HepG2 (cell line): ENCODE measurements at regions not wholly inside any gene's neighbourhood (a gene's known extent, or its start where the extent isn't known, plus 50 kb on each side); places are given as distances from the start of the nearest gene placed in this dataset.

Experiments
- ATAC-seq: fragments of 200-7000 bp; cut with Tn5 transposase; 3 replicates; pipeline ENCODE4 v1.9.1; 2020; ENCODE audit warnings: mild to moderate bottlenecking, moderate library complexity
- BruUV-seq: library from RNA; stranded (reverse); fragments of 400-500 nt; replicated peaks from 2 replicates; lab custom pipeline; 2021; lab: Mats Ljungman, UMichigan
- CTCF ChIA-PET: fragments of 300-600 bp; formaldehyde crosslinking; extraction: SDS; loops from one replicate; lab custom pipeline; 2021; ENCODE audit warnings: low total read pairs, inconsistent platforms, low intra/inter-chr PET ratio; lab: Yijun Ruan, JAX
- POLR2A ChIA-PET: fragments of 350-600 bp; sonication (Branson Sonifier 250); formaldehyde crosslinking; loops from one replicate; lab custom pipeline; 2020; ENCODE audit warnings: antibody characterized with exemption, inconsistent platforms; lab: Yijun Ruan, JAX
- DNase-seq: peaks from one replicate; pipeline ENCODE4 v3.0.0-alpha.2; 2015; ENCODE audit warnings: low spot score
- FAIRE-seq: peaks from 3 replicates; lab custom pipeline; 2011; peaks lifted over from hg19 to GRCh38; lab: Jason Lieb, UNC
- H2AFZ ChIP-seq: one replicate; pipeline ENCODE4 v1.6.1; 2011; ENCODE audit warnings: low read length, inconsistent platforms
- H3K27ac ChIP-seq: fragments of 300-600 bp; 3 replicates; pipeline ENCODE4 v1.8.0; 2011; ENCODE audit warnings: mixed run types, mild to moderate bottlenecking, mixed read lengths, low read length, inconsistent platforms; ENCODE audit not compliant: insufficient read depth; ENCODE audit errors: extremely low read length
- H3K27me3 ChIP-seq, 2 experiments: fragments of 200-600 bp in 1 of 2; 2 replicates in 1 of 2; 3 replicates in 1 of 2; pipeline versions ENCODE4 v1.6.0 to v1.8.0; 2011; ENCODE audit warnings: low read length in 2 of 2, mild to moderate bottlenecking in 2 of 2, moderate library complexity in 2 of 2, inconsistent platforms in 1 of 2; ENCODE audit not compliant: insufficient read depth in 2 of 2, control insufficient read depth in 1 of 2
- H3K36me3 ChIP-seq, 2 experiments: fragments of 200-600 bp in 1 of 2; replicated peaks in 1 of 2; 2 replicates in 1 of 2; 3 replicates in 1 of 2; pipeline versions ENCODE4 v1.5.1 to v1.8.0; 2011; ENCODE audit warnings: low read length in 2 of 2, inconsistent platforms in 1 of 2; ENCODE audit not compliant: insufficient read depth in 2 of 2, control insufficient read depth in 1 of 2
- H3K4me1 ChIP-seq: 2 replicates; pipeline ENCODE4 v1.5.1; 2012; ENCODE audit warnings: low read length, inconsistent platforms; ENCODE audit not compliant: insufficient read depth
- H3K4me2 ChIP-seq: 2 replicates; pipeline ENCODE4 v1.6.0; 2011; ENCODE audit warnings: low read depth, low read length, inconsistent platforms
- H3K4me3 ChIP-seq, 3 experiments: fragments of 200-600 bp in 1 of 3; sonication (generic), shearing (Covaris generic) in 1 of 3; replicated peaks in 1 of 3; 2 replicates each; pipeline ENCODE4 v1.5.1; 2011 to 2016; ENCODE audit warnings: low read length in 3 of 3, inconsistent platforms in 2 of 3, low read depth in 2 of 3, mild to moderate bottlenecking in 2 of 3, control low read depth in 1 of 3, mixed read lengths in 1 of 3; ENCODE audit not compliant: insufficient read depth in 1 of 3
- H3K79me2 ChIP-seq: one replicate; pipeline ENCODE4 v1.6.1; 2011; ENCODE audit warnings: low read length, inconsistent platforms; ENCODE audit not compliant: insufficient read depth
- H3K9ac ChIP-seq: 2 replicates; pipeline ENCODE4 v1.6.0; 2011; ENCODE audit warnings: mild to moderate bottlenecking, low read depth, low read length, inconsistent platforms; ENCODE audit not compliant: insufficient read depth
- H3K9me3 ChIP-seq: 2 replicates; pipeline ENCODE4 v1.5.1; 2012; ENCODE audit warnings: mild to moderate bottlenecking, low read length
- H4K20me1 ChIP-seq: 2 replicates; pipeline ENCODE4 v1.6.0; 2011; ENCODE audit warnings: inconsistent platforms, mild to moderate bottlenecking, low read length, moderate library complexity; ENCODE audit not compliant: insufficient read depth
- ATF7 ChIP-seq, 2 experiments: fragments of 450-650 bp in 1 of 2; sonication (generic) in 1 of 2; formaldehyde crosslinking in 1 of 2; IDR thresholded peaks; 2 replicates each; pipeline versions ENCODE4 v1.4.0 to v1.6.1; 2016 to 2020; ENCODE audit warnings: antibody characterized with exemption in 1 of 2, mild to moderate bottlenecking in 1 of 2, missing genetic modification reagents in 1 of 2
- CAMTA2 ChIP-seq: sonication (generic); formaldehyde crosslinking; IDR thresholded peaks from 2 replicates; pipeline ENCODE4 v1.4.0; 2020; ENCODE audit warnings: mild to moderate bottlenecking, missing genetic modification reagents, borderline replicate concordance
- CBX2 ChIP-seq, 2 experiments: fragments of 200-600 bp in 1 of 2; sonication (generic); formaldehyde crosslinking in 1 of 2; IDR thresholded peaks; 2 replicates each; pipeline versions ENCODE4 v1.7.0 to v1.8.1; 2018 to 2022; ENCODE audit warnings: low read depth in 2 of 2, low read length in 1 of 2, mild to moderate bottlenecking in 1 of 2, missing genetic modification reagents in 1 of 2
- CREB1 ChIP-seq, 2 experiments: fragments of 450-650 bp in 1 of 2; IDR thresholded peaks; 2 replicates each; pipeline ENCODE4 v1.6.1; 2016 to 2017; ENCODE audit warnings: control low read depth in 1 of 2, mild to moderate bottlenecking in 1 of 2, missing compliant biosample characterization in 1 of 2, missing genetic modification characterization in 1 of 2
- ETV5 ChIP-seq: IDR thresholded peaks from 2 replicates; pipeline ENCODE4 v1.6.1; 2018; ENCODE audit warnings: missing biosample characterization, missing genetic modification reagents, inconsistent platforms, borderline replicate concordance
- FOSL1 ChIP-seq: sonication (generic); formaldehyde crosslinking; IDR thresholded peaks from 2 replicates; pipeline ENCODE4 v1.9.0; 2021; ENCODE audit warnings: missing genetic modification reagents, borderline replicate concordance
- HMG20A ChIP-seq: IDR thresholded peaks from 2 replicates; pipeline ENCODE4 v1.6.1; 2016; ENCODE audit warnings: borderline replicate concordance
- HNF4G ChIP-seq, 2 experiments: sonication (generic) in 1 of 2; formaldehyde crosslinking in 1 of 2; IDR thresholded peaks; 2 replicates each; pipeline versions ENCODE4 v1.4.0 to v1.6.1; 2011 to 2020; ENCODE audit warnings: borderline replicate concordance in 2 of 2, low read depth in 2 of 2, mild to moderate bottlenecking in 2 of 2, low read length in 1 of 2, missing genetic modification reagents in 1 of 2, moderate library complexity in 1 of 2
- HOXA5 ChIP-seq: sonication (generic); formaldehyde crosslinking; IDR thresholded peaks from 2 replicates; pipeline ENCODE4 v1.4.0; 2020; ENCODE audit warnings: missing genetic modification reagents
- IRX3 ChIP-seq: sonication (generic); formaldehyde crosslinking; IDR thresholded peaks from 2 replicates; pipeline ENCODE4 v1.8.1; 2023; ENCODE audit warnings: mild to moderate bottlenecking, low read depth, missing genetic modification reagents, borderline replicate concordance
- KMT2B ChIP-seq: IDR thresholded peaks from 2 replicates; pipeline ENCODE4 v1.6.1; 2016; ENCODE audit warnings: missing genetic modification reagents, missing compliant biosample characterization
- PBX3 ChIP-seq: sonication (generic); formaldehyde crosslinking; IDR thresholded peaks from 2 replicates; pipeline ENCODE4 v1.8.1; 2023; ENCODE audit warnings: missing genetic modification reagents, inconsistent platforms, borderline replicate concordance
- PLSCR1 ChIP-seq: sonication (generic); formaldehyde crosslinking; IDR thresholded peaks from 2 replicates; pipeline ENCODE4 v1.5.0; 2020; ENCODE audit warnings: missing genetic modification reagents, mild to moderate bottlenecking, borderline replicate concordance
- PRMT3 ChIP-seq: sonication (generic); formaldehyde crosslinking; IDR thresholded peaks from 2 replicates; pipeline ENCODE4 v1.8.1; 2022; ENCODE audit warnings: low read depth, mild to moderate bottlenecking, moderate library complexity, missing genetic modification reagents, borderline replicate concordance
- ZNF205 ChIP-seq: IDR thresholded peaks from 2 replicates; pipeline ENCODE4 v1.6.1; 2018; ENCODE audit warnings: missing biosample characterization, missing genetic modification reagents
- in situ Hi-C: cut with HindIII; loops from 2 replicates; pipeline ENCODE4 v1.10.0; 2017; ENCODE audit warnings: low pct_unique_long_range_greater_than_20kb; ENCODE audit not compliant: extremely low pct_ligation_motif_present
- intact Hi-C: fragments of 100-400 bp; cut with micrococcal nuclease; formaldehyde crosslinking; loops from one replicate; pipeline ENCODE4 v1.10.0; 2022; ENCODE audit not compliant: unreplicated experiment
- TF ChIP-seq, protein P1 (sequence below): sonication (generic); formaldehyde crosslinking; IDR thresholded peaks from 2 replicates; pipeline ENCODE4 v1.4.0; 2020; ENCODE audit warnings: missing genetic modification reagents
- TF ChIP-seq, protein P2 (sequence below): sonication (generic); formaldehyde crosslinking; conservative IDR thresholded peaks from 2 replicates; pipeline ENCODE4 v1.8.0; 2022; ENCODE audit warnings: low read depth, missing genetic modification reagents

- TF ChIP-seq CBX2 (IDR thresholded peaks at IDR 0.05; ENCODE audit: low read depth, low read length) = no peak
- no peak for TF ChIP-seq CBX2 (CRISPR knock-in tag; IDR thresholded peaks at IDR 0.05; ENCODE audit: low read depth)
Observed at GRCh38 chr2:118509319-118510004, 338.0 kb downstream of the EN1 start (continued).

DNA sequence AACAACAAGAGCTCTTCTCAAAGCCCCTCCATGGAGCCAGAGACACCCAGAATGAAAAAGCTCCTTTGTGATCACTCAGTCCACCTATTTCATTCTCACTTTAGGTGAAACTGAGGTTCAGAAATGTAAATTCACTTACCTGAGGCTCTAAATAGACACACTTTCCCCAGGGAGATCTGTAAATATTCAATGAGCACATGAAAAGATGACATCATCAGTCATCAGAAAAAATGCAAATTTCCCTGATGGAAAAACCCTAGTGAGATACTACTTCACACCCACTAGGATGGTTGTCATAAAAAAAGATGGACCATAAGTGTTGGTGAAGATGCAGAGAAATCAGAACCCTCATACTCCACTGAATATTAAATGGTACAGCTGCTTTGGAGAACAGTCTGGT, 339.2 kb downstream of the EN1 start:
- ChIA-PET POLR2A (no interaction called here), CTCF (no interaction called here)
- intact Hi-C loops = no loop called here
- no peak overlapping the region for H3K4me3 ChIP-seq
- no peaks in the 10 kb centered on the region for H4K20me1 ChIP-seq
- H3K4me2 ChIP-seq = no peak overlapping the region
- no peaks in the 10 kb centered on the region for H3K9me3 ChIP-seq
- H3K27me3 ChIP-seq = no peaks in the 10 kb centered on the region
- H3K27ac ChIP-seq = no peak overlapping the region
- H3K79me2 ChIP-seq = no peaks in the 10 kb centered on the region
- no peaks in the 10 kb centered on the region for H3K4me1 ChIP-seq
- in situ Hi-C loops = no loop called here
- BruUV-seq = no TSS peak
- ATAC-seq (no peak), FAIRE-seq (no peak), DNase-seq (no peak)
- no peaks in the 10 kb centered on the region for H3K36me3 ChIP-seq
- no peak overlapping the region for H2AFZ ChIP-seq
- H3K9ac ChIP-seq = no peak overlapping the region
- no peak for TF ChIP-seq ETV5 (CRISPR knock-in tag)
- no peak for TF ChIP-seq HMG20A (CRISPR knock-in tag)
- TF ChIP-seq ZNF205 (CRISPR knock-in tag) = no peak
- TF ChIP-seq, protein P1, sequence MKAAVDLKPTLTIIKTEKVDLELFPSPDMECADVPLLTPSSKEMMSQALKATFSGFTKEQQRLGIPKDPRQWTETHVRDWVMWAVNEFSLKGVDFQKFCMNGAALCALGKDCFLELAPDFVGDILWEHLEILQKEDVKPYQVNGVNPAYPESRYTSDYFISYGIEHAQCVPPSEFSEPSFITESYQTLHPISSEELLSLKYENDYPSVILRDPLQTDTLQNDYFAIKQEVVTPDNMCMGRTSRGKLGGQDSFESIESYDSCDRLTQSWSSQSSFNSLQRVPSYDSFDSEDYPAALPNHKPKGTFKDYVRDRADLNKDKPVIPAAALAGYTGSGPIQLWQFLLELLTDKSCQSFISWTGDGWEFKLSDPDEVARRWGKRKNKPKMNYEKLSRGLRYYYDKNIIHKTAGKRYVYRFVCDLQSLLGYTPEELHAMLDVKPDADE = no peak
- TF ChIP-seq CAMTA2 (CRISPR knock-in tag) = no peak
- TF ChIP-seq FOSL1 = no peak
- TF ChIP-seq, protein P2, sequence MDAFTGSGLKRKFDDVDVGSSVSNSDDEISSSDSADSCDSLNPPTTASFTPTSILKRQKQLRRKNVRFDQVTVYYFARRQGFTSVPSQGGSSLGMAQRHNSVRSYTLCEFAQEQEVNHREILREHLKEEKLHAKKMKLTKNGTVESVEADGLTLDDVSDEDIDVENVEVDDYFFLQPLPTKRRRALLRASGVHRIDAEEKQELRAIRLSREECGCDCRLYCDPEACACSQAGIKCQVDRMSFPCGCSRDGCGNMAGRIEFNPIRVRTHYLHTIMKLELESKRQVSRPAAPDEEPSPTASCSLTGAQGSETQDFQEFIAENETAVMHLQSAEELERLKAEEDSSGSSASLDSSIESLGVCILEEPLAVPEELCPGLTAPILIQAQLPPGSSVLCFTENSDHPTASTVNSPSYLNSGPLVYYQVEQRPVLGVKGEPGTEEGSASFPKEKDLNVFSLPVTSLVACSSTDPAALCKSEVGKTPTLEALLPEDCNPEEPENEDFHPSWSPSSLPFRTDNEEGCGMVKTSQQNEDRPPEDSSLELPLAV (CRISPR knock-in tag) = no peak
- TF ChIP-seq PLSCR1 (CRISPR knock-in tag) = no peak
- no peak for TF ChIP-seq KMT2B (CRISPR knock-in tag)
- no peak for TF ChIP-seq IRX3 (CRISPR knock-in tag)
- TF ChIP-seq ATF7 (IDR thresholded peaks at IDR 0.05) = peak; percentile 97
- TF ChIP-seq ATF7 (CRISPR knock-in tag; IDR thresholded peaks at IDR 0.05) = no peak
- TF ChIP-seq PBX3 = no peak
- TF ChIP-seq HOXA5 (CRISPR knock-in tag) = no peak
- no peak for TF ChIP-seq HNF4G (IDR thresholded peaks at IDR 0.05; ENCODE audit: borderline replicate concordance, low read depth, low read length)
- no peak for TF ChIP-seq HNF4G (CRISPR knock-in tag; IDR thresholded peaks at IDR 0.05; ENCODE audit: borderline replicate concordance, low read depth)
- TF ChIP-seq CREB1 (IDR thresholded peaks at IDR 0.05) = peak; percentile 71
- TF ChIP-seq CREB1 (CRISPR knock-in tag; IDR thresholded peaks at IDR 0.05) = no peak
- TF ChIP-seq PRMT3 (CRISPR knock-in tag) = no peak
